B cell (primary cell): ENCODE measurements at regions not wholly inside any gene's neighbourhood (a gene's known extent, or its start where the extent isn't known, plus 50 kb on each side); places are given as distances from the start of the nearest gene placed in this dataset.

ENCODE experiments used
- ATAC-seq: fragments of 200-7000 bp; cut with Tn5 transposase; one replicate; pipeline ENCODE4 v1.10.0; 2021; ENCODE audit warnings: low read depth, mild to moderate bottlenecking, moderate number of reproducible peaks, moderate library complexity
- CTCF ChIA-PET: fragments of 350-600 bp; sonication (Branson Sonifier 250); formaldehyde crosslinking; loops from one replicate; lab custom pipeline; 2021; ENCODE audit warnings: antibody characterized with exemption, inconsistent platforms; lab: Charles Lee
- POLR2A ChIA-PET: fragments of 350-600 bp; sonication (Branson Sonifier 250); formaldehyde crosslinking; loops from one replicate; lab custom pipeline; 2021; ENCODE audit warnings: antibody characterized with exemption; lab: Charles Lee
- DNase-seq: peaks from one replicate; pipeline ENCODE4 v3.0.0; 2013
- H2AFZ ChIP-seq: 2 replicates; pipeline ENCODE4 v1.6.1; 2012; ENCODE audit warnings: mild to moderate bottlenecking, low read depth, low read length; ENCODE audit not compliant: insufficient read depth, poor library complexity, severe bottlenecking
- H3K27ac ChIP-seq, 2 donors: 1 replicate in 1 of 2; 2 replicates in 1 of 2; pipeline ENCODE4 v1.5.1; 2012 to 2013; ENCODE audit warnings: low read length in 2 of 2, mild to moderate bottlenecking in 2 of 2, moderate library complexity in 1 of 2
- H3K27me3 ChIP-seq, 4 experiments: fragments of 200-600 bp in 1 of 4; sonication (generic) in 1 of 4; replicated peaks in 1 of 4; 1 replicate in 2 of 4; 2 replicates in 2 of 4; pipeline versions ENCODE4 v1.6.1 to v1.7.0; 2013 to 2016; ENCODE audit warnings: low read length in 3 of 4, mild to moderate bottlenecking in 2 of 4, mixed read lengths in 1 of 4, moderate library complexity in 1 of 4; ENCODE audit not compliant: insufficient read depth in 4 of 4, control insufficient read depth in 3 of 4; ENCODE audit errors: control extremely low read depth in 1 of 4
- H3K36me3 ChIP-seq, 2 experiments: replicated peaks in 1 of 2; 1 replicate in 1 of 2; 2 replicates in 1 of 2; pipeline versions ENCODE4 v1.6.1 to v1.7.1; 2013; ENCODE audit warnings: low read length in 1 of 2; ENCODE audit not compliant: insufficient read depth in 2 of 2, control insufficient read depth in 1 of 2; ENCODE audit errors: control extremely low read depth in 1 of 2, extremely low read depth in 1 of 2
- H3K4me1 ChIP-seq, 2 donors: fragments of 200-600 bp in 1 of 2; sonication (generic) in 1 of 2; 1 replicate in 1 of 2; 2 replicates in 1 of 2; pipeline versions ENCODE4 v1.5.1 to v1.6.1; 2013 to 2017; ENCODE audit warnings: low read length in 2 of 2; ENCODE audit not compliant: control insufficient read depth in 2 of 2, insufficient read depth in 2 of 2
- H3K4me2 ChIP-seq: replicated peaks from 2 replicates; pipeline ENCODE3; 2012; ENCODE audit warnings: mild to moderate bottlenecking, low read depth, low read length; ENCODE audit not compliant: poor library complexity, severe bottlenecking
- H3K4me3 ChIP-seq, 5 experiments: fragments of 200-600 bp in 1 of 5; sonication (generic) in 1 of 5; 1 replicate in 3 of 5; 2 replicates in 2 of 5; pipeline versions ENCODE4 v1.5.1 to v1.7.0; 2011 to 2016; ENCODE audit warnings: low read length in 4 of 5, mild to moderate bottlenecking in 4 of 5, low read depth in 2 of 5, control low read depth in 1 of 5, moderate library complexity in 1 of 5; ENCODE audit not compliant: insufficient read depth in 1 of 5; ENCODE audit errors: control extremely low read depth in 1 of 5, extremely low read depth in 1 of 5
- H3K79me2 ChIP-seq: fragments of 200-600 bp; sonication (generic); one replicate; pipeline ENCODE4 v1.6.0; 2016; ENCODE audit warnings: low read length; ENCODE audit not compliant: control insufficient read depth, insufficient read depth
- H3K9ac ChIP-seq: fragments of 200-600 bp; sonication (generic); 2 replicates; pipeline ENCODE4 v1.6.1; 2017; ENCODE audit warnings: mild to moderate bottlenecking, low read length, moderate library complexity
- H3K9me3 ChIP-seq, 3 donors: one replicate each; pipeline versions ENCODE4 v1.6.1 to v1.7.1; 2013; ENCODE audit warnings: low read length in 2 of 3; ENCODE audit not compliant: control insufficient read depth in 2 of 3, insufficient read depth in 1 of 3; ENCODE audit errors: control extremely low read depth in 1 of 3
- H4K20me1 ChIP-seq: 2 replicates; pipeline ENCODE4 v1.6.0; 2012; ENCODE audit warnings: mild to moderate bottlenecking, low read length; ENCODE audit not compliant: insufficient read depth, control insufficient read depth, poor library complexity, severe bottlenecking
- H3K27ac Mint-ChIP-seq: one replicate; pipeline ENCODE4 v1.8.0; 2021; ENCODE audit warnings: mixed read lengths
- H3K27me3 Mint-ChIP-seq: one replicate; pipeline ENCODE4 v1.8.0; 2021; ENCODE audit warnings: mixed read lengths
- H3K4me1 Mint-ChIP-seq: one replicate; pipeline ENCODE4 v1.8.0; 2021; ENCODE audit warnings: mixed read lengths
- H3K4me3 Mint-ChIP-seq: one replicate; pipeline ENCODE4 v1.8.0; 2021; ENCODE audit warnings: mixed read lengths
- H3K9me3 Mint-ChIP-seq: one replicate; pipeline ENCODE4 v1.8.0; 2022; ENCODE audit warnings: mixed read lengths; ENCODE audit not compliant: insufficient read depth
- EZH2 ChIP-seq: IDR thresholded peaks from 2 replicates; pipeline ENCODE4 v1.6.1; 2012; ENCODE audit warnings: borderline replicate concordance, low read depth, mild to moderate bottlenecking, moderate library complexity, low read length; ENCODE audit not compliant: insufficient read depth, poor library complexity, severe bottlenecking
- WGBS: methylation state at CpG from one replicate; pipeline ENCODE4 v1.1.5; 2013; ENCODE audit warnings: missing lambda C conversion rate; ENCODE audit not compliant: insufficient coverage; 5-methylcytosine and 5-hydroxymethylcytosine counted together
- intact Hi-C: fragments of 100-400 bp; cut with micrococcal nuclease; formaldehyde crosslinking; loops from one replicate; pipeline ENCODE4 v1.10.0; 2022
- TF ChIP-seq, protein P1 (sequence below): fragments of 200-600 bp; IDR thresholded peaks from one replicate; pipeline ENCODE4 v1.8.0; 2022; ENCODE audit warnings: antibody characterized with exemption, mild to moderate bottlenecking

DNA sequence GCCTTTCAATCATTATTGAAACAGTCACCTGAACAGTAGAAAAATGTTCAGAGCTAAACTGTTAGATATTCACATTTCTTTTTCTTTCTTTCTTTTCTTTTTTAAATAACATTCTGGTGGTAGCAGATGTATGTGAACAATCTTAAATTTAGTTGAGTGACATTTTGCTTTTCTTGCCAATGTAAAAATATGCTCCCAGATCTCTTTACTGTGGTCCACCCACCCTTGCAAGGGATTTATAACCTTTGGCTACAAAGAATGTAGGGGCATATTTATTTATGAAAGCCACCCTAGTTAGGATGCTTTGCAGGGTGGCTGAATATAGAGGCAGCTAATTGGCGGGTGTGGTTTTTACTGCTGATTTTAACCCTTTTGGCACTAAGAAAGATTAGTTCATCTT lies 473.9 kb downstream of the MFSD1 start:
- H3K79me2 ChIP-seq: no peaks in the 10 kb centered on the region
- no peaks in the 10 kb centered on the region for H3K27me3 ChIP-seq
- ATAC-seq (no peak), DNase-seq (no peak)
- CTCF ChIA-PET: interaction anchor here (1.2 kb wide), 1 partner anchor 17 kb away, joined by 3 read pairs; no protein-coding TSS in a partner anchor
- no peaks in the 10 kb centered on the region for H3K9me3 ChIP-seq
- H2AFZ ChIP-seq: no peak overlapping the region
- no CpG with 5 or more reads among the region's 1 CpG for WGBS
- no peaks in the 10 kb centered on the region for H3K4me1 ChIP-seq
- H3K4me1 Mint-ChIP-seq: no peaks in the 10 kb centered on the region
- no peak overlapping the region for H3K27ac Mint-ChIP-seq
- H3K9ac ChIP-seq: no peak overlapping the region
- TF ChIP-seq, protein P1, sequence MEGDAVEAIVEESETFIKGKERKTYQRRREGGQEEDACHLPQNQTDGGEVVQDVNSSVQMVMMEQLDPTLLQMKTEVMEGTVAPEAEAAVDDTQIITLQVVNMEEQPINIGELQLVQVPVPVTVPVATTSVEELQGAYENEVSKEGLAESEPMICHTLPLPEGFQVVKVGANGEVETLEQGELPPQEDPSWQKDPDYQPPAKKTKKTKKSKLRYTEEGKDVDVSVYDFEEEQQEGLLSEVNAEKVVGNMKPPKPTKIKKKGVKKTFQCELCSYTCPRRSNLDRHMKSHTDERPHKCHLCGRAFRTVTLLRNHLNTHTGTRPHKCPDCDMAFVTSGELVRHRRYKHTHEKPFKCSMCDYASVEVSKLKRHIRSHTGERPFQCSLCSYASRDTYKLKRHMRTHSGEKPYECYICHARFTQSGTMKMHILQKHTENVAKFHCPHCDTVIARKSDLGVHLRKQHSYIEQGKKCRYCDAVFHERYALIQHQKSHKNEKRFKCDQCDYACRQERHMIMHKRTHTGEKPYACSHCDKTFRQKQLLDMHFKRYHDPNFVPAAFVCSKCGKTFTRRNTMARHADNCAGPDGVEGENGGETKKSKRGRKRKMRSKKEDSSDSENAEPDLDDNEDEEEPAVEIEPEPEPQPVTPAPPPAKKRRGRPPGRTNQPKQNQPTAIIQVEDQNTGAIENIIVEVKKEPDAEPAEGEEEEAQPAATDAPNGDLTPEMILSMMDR: no peak
- no peak for TF ChIP-seq EZH2
- POLR2A ChIA-PET: no interaction called here
- no peak overlapping the region for H3K27ac ChIP-seq
- no peaks in the 10 kb centered on the region for H4K20me1 ChIP-seq
- intact Hi-C loops: no loop called here
- no peak overlapping the region for H3K4me2 ChIP-seq
- no peak overlapping the region for H3K4me3 Mint-ChIP-seq
- H3K36me3 ChIP-seq: no peaks in the 10 kb centered on the region
- no peak overlapping the region for H3K4me3 ChIP-seq
- H3K9me3 Mint-ChIP-seq: no peaks in the 10 kb centered on the region
- peaks cover 3% of the 10 kb centered on the region for H3K27me3 Mint-ChIP-seq

DNA sequence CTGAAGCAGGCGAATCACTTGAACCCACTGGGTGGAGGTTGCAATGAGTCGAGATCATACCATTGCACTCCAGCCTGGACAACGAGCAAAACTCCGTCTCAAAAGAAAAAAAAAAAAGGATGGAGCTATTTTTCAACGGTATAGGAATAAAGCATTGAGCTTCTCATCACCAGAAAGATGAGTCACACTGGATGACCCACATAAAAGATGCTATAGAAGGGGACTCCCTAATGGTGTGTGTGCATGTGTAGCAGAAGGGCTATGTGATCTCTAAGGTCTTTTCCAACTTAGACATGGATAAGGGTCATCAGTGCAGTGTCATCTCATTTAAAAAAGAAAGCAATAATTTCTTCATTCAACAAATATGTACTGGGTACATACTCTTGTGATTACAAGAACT lies 476.0 kb downstream of the MFSD1 start:
- Histone ChIP-seq H3K9ac (no peak overlapping the region), H3K27ac (no peak overlapping the region), H3K4me3 (no peak overlapping the region), H4K20me1 (no peaks in the 10 kb centered on the region), H3K27me3 (no peaks in the 10 kb centered on the region), H3K4me1 (no peaks in the 10 kb centered on the region), H3K4me2 (no peak overlapping the region), H3K79me2 (no peaks in the 10 kb centered on the region), H3K36me3 (no peaks in the 10 kb centered on the region), H3K9me3 (no peaks in the 10 kb centered on the region), H2AFZ (no peak overlapping the region)
- Mint-ChIP-seq H3K4me1 (no peaks in the 10 kb centered on the region), H3K4me3 (no peak overlapping the region), H3K27ac (no peak overlapping the region), H3K9me3 (no peaks in the 10 kb centered on the region), H3K27me3 (peaks cover 3% of the 10 kb centered on the region)
- ATAC-seq: no peak
- TF ChIP-seq, protein P1: no peak
- no peak for TF ChIP-seq EZH2
- intact Hi-C loops: no loop called here
- ChIA-PET CTCF (no interaction called here), POLR2A (no interaction called here)
- DNase-seq: no peak
- 92% methylated on average over 4 of the region's 5 CpGs for WGBS
